Omental fat pad (tissue), 3 donors: ENCODE measurements at regions not wholly inside any gene's neighbourhood (a gene's known extent, or its start where the extent isn't known, plus 50 kb on each side); places are given as distances from the start of the nearest gene placed in this dataset. TPM values are rescaled to one million over a fixed set of nuclear protein-coding genes. Genes with fewer than 3 reads are reported as not detected.

ENCODE experiments used
- ATAC-seq: fragments of 150-250 bp; one replicate; pipeline ENCODE4 v1.9.1; 2016; ENCODE audit warnings: mild to moderate bottlenecking, moderate library complexity; ENCODE audit not compliant: low FRiP score
- DNase-seq: peaks from one replicate; pipeline ENCODE4 v3.0.0-alpha.2; 2019; ENCODE audit warnings: low spot score
- CTCF ChIP-seq, 3 donors: fragments of 450-650 bp; IDR thresholded peaks; one replicate each; pipeline ENCODE4 v1.5.1; 2016 to 2017; ENCODE audit warnings: antibody characterized with exemption in 3 of 3, mild to moderate bottlenecking in 3 of 3, moderate library complexity in 2 of 3
- small RNA-seq: library from RNA; depleted of rRNA; stranded (forward); fragments of <200 nt; gene quantifications from one replicate; pipeline ENCODE3, GENCODE V24; 2016

GRCh38 chr18:67582488-67582887, 66.0 kb upstream of the DSEL start:
- DNase-seq (no peak), ATAC-seq (no peak)
- TF ChIP-seq CTCF (IDR thresholded peaks at IDR 0.05), result no peak

GRCh38 chr18:67581178-67581577, 64.7 kb upstream of the DSEL start:
- no peak for TF ChIP-seq CTCF (IDR thresholded peaks at IDR 0.05)
- no peak for ATAC-seq

GRCh38 chr18:67577386-67577785, 60.9 kb upstream of the DSEL start:
- DNase-seq (no peak), ATAC-seq (no peak)
- TF ChIP-seq CTCF (IDR thresholded peaks at IDR 0.05), result no peak

More at GRCh38 chr18:67581178-67581577, 64.7 kb upstream of the DSEL start:
- no peak for DNase-seq

- TF ChIP-seq CTCF (IDR thresholded peaks at IDR 0.05), result no peak
- DNase-seq (no peak), ATAC-seq (no peak)
These were observed 58.2 kb upstream of the DSEL start for GRCh38 chr18:67574749-67575148.

GRCh38 chr18:67568166-67568565, 51.6 kb upstream of the DSEL start:
- TF ChIP-seq CTCF (IDR thresholded peaks at IDR 0.05), result no peak
- ATAC-seq (no peak), DNase-seq (no peak)

Small RNA genes lying in the stretch of these regions (small RNA-seq; reads per million reads assigned to genes)
- gene AC067819.1, result not detected
